NCI-H510A treated with DMSO at 0.1 percent for 48 hours (cell line): ENCODE measurements at regions not wholly inside any gene's neighbourhood (a gene's known extent, or its start where the extent isn't known, plus 50 kb on each side); places are given as distances from the start of the nearest gene placed in this dataset.

Experiments used
- DNase-seq: peaks from one replicate; lab custom pipeline; 2025; lab: John Stamatoyannopoulos, UW

DNA sequence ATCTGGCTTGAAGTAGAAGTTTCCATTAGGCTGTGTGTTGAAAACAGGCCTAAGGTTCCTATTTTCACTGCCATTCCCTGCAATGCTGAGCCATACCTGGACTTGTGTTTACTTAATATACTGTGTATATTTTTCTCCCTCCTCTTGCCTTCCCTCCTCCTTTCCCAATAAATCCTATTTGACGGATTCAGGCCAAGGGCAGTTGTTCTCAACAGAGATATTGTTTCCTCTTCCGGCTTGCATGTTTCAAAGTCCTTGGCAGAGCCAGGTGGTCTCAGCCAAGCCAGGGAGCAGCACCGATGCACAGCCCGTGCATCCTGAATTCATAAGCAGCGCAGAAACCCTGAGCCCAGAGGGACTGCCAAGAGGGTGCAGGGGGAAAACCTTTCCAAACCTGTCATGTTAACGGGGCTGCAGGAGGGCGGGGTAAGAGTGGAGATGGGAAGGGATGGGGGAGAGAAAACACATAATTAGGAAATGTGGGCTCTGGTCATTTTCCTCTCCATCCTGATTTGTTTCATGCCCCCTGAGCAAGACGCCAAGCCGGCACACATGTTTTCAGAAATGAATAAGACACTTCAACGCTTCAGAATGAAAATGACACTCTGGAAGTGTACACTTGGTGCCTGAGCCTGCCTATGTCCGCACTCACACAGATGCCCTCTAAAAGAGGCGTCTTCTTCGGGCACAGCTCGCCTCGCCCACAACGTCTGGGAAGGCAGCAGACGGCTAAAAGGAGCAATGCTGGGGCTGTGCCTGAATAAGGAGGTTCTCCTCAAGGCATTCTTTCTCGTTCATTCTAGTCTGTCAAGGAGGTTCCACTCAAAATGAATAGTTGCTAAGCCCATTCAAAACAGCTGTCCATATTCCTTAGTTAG lies 149.3 kb upstream of the UBL3 start:
- peak; percentile 7 for DNase-seq

- DNase-seq: no peak
These were observed 145.9 kb upstream of the UBL3 start for GRCh38 chr13:29996316-29996715.

GRCh38 chr13:29994911-29995595 lies 144.6 kb upstream of the UBL3 start:
- no peak for DNase-seq

DNA sequence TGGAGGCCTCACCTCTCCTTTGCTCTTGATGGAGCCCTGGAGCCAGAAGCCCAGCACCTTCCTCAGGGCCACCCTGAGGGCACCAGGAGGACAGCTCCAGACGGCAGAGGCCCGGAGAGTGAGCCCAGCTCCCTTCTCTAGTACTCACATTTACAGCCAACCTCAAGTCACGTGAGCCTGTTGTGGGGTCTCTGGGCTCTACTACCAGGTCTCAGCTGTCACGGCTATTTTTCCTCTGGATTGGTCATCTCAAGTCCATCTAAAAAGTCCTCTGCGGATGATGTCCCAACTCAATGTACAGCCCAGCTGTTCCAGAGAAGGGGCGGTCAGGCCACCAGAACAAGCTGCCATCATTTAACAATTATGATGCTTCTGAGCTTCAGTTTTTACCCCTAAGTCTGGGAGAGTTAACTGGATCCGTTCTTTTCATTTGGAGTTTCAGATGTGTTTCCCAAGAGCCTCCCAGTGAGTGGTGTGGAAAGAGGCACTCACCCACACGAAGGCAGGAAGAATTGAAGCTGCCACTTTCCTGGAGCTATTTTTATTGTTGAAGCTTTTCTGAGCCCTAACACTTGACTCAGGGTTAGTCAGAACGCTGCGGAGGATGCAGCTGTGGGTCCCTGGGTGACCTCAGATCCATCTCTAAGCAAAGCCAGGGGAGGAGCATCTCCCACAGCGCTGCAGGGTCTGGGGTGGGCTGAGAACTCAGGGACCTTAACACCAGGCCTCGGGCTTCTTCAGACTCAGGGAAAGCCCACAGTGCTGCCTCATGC lies 143.5 kb upstream of the UBL3 start:
- no peak for DNase-seq

DNA sequence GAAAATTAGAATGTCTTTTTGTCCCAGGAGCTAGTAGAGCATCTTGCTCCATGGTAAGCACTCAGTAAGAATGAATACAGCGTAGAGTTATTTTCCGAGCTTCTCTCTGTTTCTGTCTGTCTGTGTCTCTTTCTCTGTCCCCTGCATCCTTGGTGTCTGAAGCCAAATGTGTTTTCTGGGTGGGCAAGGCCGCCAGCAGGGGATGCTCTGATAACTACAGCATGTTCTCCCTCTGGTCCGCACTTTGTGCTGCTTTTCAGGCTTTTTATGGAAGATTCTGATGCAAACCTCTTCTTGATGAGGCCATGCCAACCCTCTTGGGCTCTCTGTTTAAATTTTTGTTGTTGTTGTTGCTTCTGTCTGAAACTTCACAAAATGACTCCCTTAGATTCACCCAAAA lies 142.8 kb upstream of the UBL3 start:
- no peak for DNase-seq

- no peak for DNase-seq
These were observed 140.9 kb upstream of the UBL3 start for GRCh38 chr13:29991343-29991742.

GRCh38 chr13:29987340-29987739 lies 136.9 kb upstream of the UBL3 start:
- DNase-seq: no peak

GRCh38 chr13:29980339-29980738 lies 129.9 kb upstream of the UBL3 start:
- DNase-seq: no peak

DNA sequence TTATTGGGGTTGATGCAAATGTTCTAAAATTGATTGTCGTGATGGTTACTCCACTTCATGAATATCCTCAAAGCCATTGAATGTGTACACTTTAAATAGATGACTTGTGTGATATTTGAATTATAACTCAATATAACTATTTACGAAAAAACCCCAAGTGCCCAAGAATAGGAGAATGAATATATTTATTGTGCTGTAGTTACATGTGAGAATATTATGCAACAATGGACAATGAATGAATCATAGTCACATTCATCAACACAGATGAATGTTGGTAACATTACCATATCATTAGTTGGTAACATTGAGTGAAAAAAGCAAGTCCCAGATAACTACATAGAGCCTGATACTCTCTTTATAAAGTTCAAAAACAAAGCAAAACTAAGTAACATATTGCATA lies 127.8 kb upstream of the UBL3 start:
- no peak for DNase-seq

DNA sequence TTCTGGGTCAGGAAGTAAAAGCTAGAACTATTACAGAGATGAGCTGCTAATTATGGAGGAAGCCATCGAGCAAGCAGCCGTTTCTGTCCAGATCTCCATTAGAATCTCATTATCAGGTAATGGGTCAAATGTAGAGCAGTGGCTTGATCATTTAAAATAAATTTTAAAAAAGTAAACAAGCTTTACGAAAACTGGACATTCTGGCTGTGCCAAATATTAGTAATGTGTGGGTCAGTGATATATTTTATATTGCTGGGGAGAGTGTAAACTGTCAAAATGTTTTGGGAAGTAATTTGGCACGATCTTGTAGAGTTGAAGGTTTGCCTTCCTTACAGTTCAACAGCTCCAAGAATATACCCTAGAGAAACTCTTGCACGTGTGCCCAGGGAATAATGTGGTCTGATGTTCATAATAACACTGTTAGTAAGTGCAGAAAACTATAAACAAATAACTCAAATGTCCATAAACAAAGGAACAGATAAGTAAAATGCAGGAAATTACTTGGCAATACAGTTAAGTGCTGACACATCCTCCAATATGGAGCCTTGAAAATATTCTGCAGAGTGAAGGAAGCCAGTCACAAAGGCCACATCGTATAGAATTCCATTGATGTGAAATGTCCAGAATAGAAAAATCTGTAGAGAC lies 127.2 kb upstream of the UBL3 start:
- no peak for DNase-seq

DNA sequence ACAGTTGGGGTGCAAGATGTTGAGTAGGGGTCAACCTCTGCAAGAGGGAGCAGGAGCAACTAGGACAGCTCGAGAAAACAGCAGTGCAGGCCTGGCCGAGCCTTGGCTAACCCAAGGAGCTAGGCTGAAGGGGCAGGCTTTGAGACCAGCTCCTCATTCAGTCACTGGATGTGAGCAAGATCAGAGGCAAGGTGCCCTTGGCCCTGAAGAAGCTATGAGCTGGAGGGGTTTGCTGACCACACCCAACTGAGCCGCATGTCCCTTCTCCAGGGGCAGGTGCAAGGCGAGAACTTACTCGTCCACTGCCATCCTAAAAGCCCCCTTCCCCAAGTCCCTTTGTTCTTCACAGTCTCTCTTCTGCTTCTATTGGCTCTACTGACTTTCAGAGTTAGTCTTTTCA lies 126.1 kb upstream of the UBL3 start:
- no peak for DNase-seq

DNA sequence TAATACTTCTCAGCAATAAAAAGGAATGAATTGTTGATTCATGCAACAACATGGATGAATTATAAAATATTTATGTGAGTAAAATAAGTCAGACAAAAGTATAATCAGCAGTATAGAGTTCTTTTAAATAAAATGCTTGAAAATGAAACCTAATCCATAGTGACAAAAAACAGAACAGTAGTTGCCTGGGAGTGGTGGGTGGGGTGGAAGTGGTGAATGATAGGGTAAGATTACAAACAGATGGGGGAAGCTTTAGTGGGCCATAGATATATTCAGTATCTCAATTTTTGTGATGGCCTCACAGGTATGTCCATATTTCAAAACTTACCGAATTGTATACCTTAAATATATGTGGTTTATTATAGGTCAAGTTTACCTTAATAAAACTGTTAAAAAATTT lies 124.9 kb upstream of the UBL3 start:
- DNase-seq: no peak

DNA sequence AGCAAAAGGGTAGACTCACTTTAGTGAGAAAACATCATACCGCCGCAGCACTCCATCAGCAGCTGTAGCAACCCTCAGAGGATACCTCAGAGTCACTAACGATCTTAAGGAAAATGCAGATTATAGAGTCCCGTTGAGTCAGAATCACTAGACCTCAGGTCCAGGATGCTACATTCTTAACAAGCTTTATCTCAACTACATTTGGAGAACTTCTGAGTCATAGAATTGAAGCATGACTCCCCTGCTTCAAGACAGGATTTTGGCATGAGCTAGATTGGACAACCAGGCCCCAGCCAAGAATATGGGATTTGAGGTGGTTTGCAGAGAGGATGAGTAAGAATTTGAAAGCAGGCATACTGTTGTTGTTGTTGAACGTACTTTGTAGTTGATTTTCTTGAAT lies 118.9 kb upstream of the UBL3 start:
- no peak for DNase-seq

DNA sequence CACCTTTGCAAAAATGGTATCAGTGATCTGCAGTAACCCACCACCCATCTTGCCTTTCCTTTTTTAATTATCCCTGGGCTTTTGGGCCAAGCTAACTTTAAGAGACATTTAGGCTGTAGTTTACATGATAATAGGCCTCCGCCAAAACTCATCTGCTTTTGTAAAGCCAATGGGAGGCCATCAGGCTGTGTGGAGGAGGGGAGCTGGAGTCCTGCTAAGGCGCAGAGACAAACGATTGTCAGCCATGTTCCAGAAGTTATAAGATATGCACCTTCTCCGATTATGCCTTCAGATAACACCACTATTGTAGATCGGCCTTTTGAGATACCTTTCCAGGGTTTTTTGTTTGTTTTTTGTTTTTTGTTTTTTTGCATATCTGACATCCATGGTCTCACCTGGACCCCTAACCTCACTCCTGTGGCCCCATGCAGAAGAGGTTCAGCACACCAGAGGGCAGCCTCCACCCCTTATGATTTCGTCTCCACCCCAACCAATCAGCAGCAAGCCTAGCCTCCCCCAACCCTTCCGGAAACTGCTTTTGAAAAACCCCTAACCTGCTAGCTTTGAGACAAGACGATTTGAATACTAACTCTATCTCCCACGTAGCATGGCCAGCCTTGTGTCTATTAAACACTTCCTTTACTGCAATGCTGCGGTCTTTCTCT lies 113.9 kb upstream of the UBL3 start:
- DNase-seq: no peak

GRCh38 chr13:29963089-29963488 lies 112.7 kb upstream of the UBL3 start:
- no peak for DNase-seq

- DNase-seq: no peak
These were observed 110.7 kb upstream of the UBL3 start for GRCh38 chr13:29961036-29961670.

GRCh38 chr13:29959603-29960002 lies 109.2 kb upstream of the UBL3 start:
- DNase-seq: no peak

- no peak for DNase-seq
These were observed 108.7 kb upstream of the UBL3 start for GRCh38 chr13:29959086-29959485.

DNA sequence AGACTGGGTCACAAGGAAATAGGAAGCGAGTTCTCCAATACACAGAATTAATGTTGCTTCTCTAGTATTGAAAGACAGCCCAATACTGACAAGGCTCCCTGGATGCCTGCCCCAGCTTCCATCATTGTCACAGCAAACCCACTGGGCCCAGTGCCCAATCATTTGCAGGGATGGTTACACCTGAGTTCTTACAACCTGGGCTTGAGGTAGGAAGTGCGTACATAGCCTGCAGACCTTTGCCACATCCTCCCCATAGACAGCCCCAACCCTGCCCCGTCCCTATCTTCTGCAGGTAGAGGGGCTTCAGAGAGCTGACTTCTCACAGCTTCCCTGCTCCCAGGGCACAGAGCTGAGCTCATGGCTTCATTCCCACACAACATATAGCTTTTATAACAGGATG lies 108.1 kb upstream of the UBL3 start:
- no peak for DNase-seq

- DNase-seq: no peak
These were observed 106.9 kb upstream of the UBL3 start for GRCh38 chr13:29957320-29957719.

DNA sequence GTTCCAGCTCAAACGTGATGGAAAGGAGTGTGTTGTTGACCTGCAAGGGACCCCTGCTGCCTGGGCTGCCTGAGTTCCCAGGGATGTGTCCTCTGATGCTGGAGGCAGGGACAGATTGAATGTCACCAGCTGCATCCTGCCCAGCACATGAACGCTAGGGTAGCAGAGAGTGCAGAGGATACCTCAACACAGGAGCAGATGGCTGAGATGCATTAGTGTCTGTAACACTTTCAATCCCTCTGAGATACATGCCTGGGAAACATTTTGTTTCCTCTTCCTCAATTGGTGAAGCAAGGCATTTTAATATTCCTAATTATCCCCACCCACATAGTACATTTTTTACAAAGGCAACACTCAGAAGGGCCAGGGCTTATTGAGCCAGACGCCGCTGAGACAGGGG lies 106.4 kb upstream of the UBL3 start:
- no peak for DNase-seq
